GM23338 (cell line): ENCODE measurements at regions not wholly inside any gene's neighbourhood (a gene's known extent, or its start where the extent isn't known, plus 50 kb on each side); places are given as distances from the start of the nearest gene placed in this dataset.

Experiments used
- ATAC-seq: fragments of 200-7000 bp; cut with Tn5 transposase; 3 replicates; pipeline ENCODE4 v1.9.1; 2020
- DNase-seq: peaks from one replicate; pipeline ENCODE4 v3.0.0-alpha.2; 2015; ENCODE audit warnings: low spot score
- H2AFZ ChIP-seq: fragments of 200-600 bp; sonication (generic); 2 replicates; pipeline ENCODE4 v1.8.0; 2016; ENCODE audit warnings: antibody characterized with exemption, mild to moderate bottlenecking, moderate library complexity
- H3F3A ChIP-seq: fragments of 200-600 bp; sonication (generic); replicated peaks from 2 replicates; pipeline ENCODE4 v1.8.0; 2017; ENCODE audit warnings: antibody characterized with exemption, mixed run types, low read depth
- H3K27ac ChIP-seq: fragments of 200-600 bp; sonication (generic); 2 replicates; pipeline ENCODE4 v1.6.1; 2016; ENCODE audit warnings: low read depth
- H3K27me3 ChIP-seq: fragments of 200-600 bp; sonication (generic); 2 replicates; pipeline ENCODE4 v1.8.0; 2016; ENCODE audit warnings: mild to moderate bottlenecking, mixed run types, moderate library complexity; ENCODE audit not compliant: insufficient read depth
- H3K36me3 ChIP-seq: fragments of 200-600 bp; sonication (generic); 2 replicates; pipeline ENCODE4 v1.8.0; 2016; ENCODE audit warnings: mild to moderate bottlenecking; ENCODE audit not compliant: insufficient read depth
- H3K4me1 ChIP-seq: fragments of 200-600 bp; sonication (generic); 2 replicates; pipeline ENCODE4 v1.8.0; 2016; ENCODE audit warnings: mild to moderate bottlenecking, moderate library complexity; ENCODE audit not compliant: insufficient read depth
- H3K4me2 ChIP-seq: fragments of 200-600 bp; sonication (generic); 2 replicates; pipeline ENCODE4 v1.7.1; 2017; ENCODE audit warnings: mixed run types
- H3K4me3 ChIP-seq: fragments of 200-600 bp; sonication (generic); 2 replicates; pipeline ENCODE4 v1.6.1; 2016; ENCODE audit warnings: mixed run types
- H3K79me2 ChIP-seq: fragments of 200-600 bp; sonication (generic); replicated peaks from 2 replicates; pipeline ENCODE4 v1.8.0; 2017; ENCODE audit warnings: mild to moderate bottlenecking; ENCODE audit not compliant: insufficient read depth
- H3K9me2 ChIP-seq: fragments of 200-600 bp; sonication (generic); 2 replicates; pipeline ENCODE4 v1.8.0; 2017; ENCODE audit not compliant: insufficient read depth
- H4K20me1 ChIP-seq: fragments of 200-600 bp; sonication (generic); replicated peaks from 2 replicates; pipeline ENCODE4 v1.8.0; 2017; ENCODE audit warnings: mild to moderate bottlenecking; ENCODE audit not compliant: insufficient read depth
- H3K27ac Mint-ChIP-seq: 2 replicates; pipeline ENCODE4 v1.8.0; 2020; ENCODE audit warnings: inconsistent platforms, mild to moderate bottlenecking, moderate library complexity, mixed read lengths
- H3K27me3 Mint-ChIP-seq: 3 replicates; pipeline ENCODE4 v1.8.0; 2022; ENCODE audit warnings: low read depth, mild to moderate bottlenecking, moderate library complexity, mixed read lengths, inconsistent platforms; ENCODE audit not compliant: insufficient read depth, poor library complexity
- H3K36me3 Mint-ChIP-seq: 3 replicates; pipeline ENCODE4 v1.8.0; 2021; ENCODE audit warnings: low read depth, mild to moderate bottlenecking, inconsistent platforms, moderate library complexity, mixed read lengths
- H3K4me1 Mint-ChIP-seq: 3 replicates; pipeline ENCODE4 v1.8.0; 2020; ENCODE audit warnings: mild to moderate bottlenecking, inconsistent platforms, mixed read lengths
- H3K4me3 Mint-ChIP-seq: 3 replicates; pipeline ENCODE4 v1.8.0; 2021; ENCODE audit warnings: moderate library complexity, mild to moderate bottlenecking, inconsistent platforms, mixed read lengths
- H3K9me3 Mint-ChIP-seq: 3 replicates; pipeline ENCODE4 v1.8.0; 2020; ENCODE audit warnings: moderate library complexity, mild to moderate bottlenecking, inconsistent platforms, mixed read lengths
- CREB1 ChIP-seq: fragments of 250-450 bp; sonication (Bioruptor Pico); IDR thresholded peaks from 2 replicates; pipeline ENCODE4 v1.5.0; 2020; ENCODE audit warnings: low read depth, mild to moderate bottlenecking, moderate library complexity
- CTCF ChIP-seq, 2 experiments: fragments of 200-600 bp in 1 of 2; sonication (generic) in 1 of 2; conservative IDR thresholded peaks; 2 replicates each; pipeline versions ENCODE4 v1.5.1 to v1.6.1; 2016 to 2017; ENCODE audit warnings: antibody characterized with exemption in 2 of 2, low read depth in 2 of 2, mild to moderate bottlenecking in 2 of 2, moderate library complexity in 1 of 2
- ETS1 ChIP-seq: IDR thresholded peaks from 2 replicates; pipeline ENCODE4 v1.6.1; 2016; ENCODE audit warnings: antibody characterized with exemption
- EZH2 ChIP-seq: fragments of 200-600 bp; sonication (generic); IDR thresholded peaks from one replicate; pipeline ENCODE4 v1.8.0; 2017; ENCODE audit warnings: antibody characterized with exemption, mild to moderate bottlenecking, low read depth; ENCODE audit not compliant: unreplicated experiment
- EZH2phosphoT487 ChIP-seq: fragments of 200-600 bp; sonication (generic); IDR thresholded peaks from one replicate; pipeline ENCODE4 v1.8.1; 2018; ENCODE audit warnings: antibody characterized with exemption; ENCODE audit not compliant: unreplicated experiment
- JUNB ChIP-seq: IDR thresholded peaks from one replicate; pipeline ENCODE4 v1.6.1; 2016; ENCODE audit warnings: antibody characterized with exemption; ENCODE audit not compliant: unreplicated experiment
- POLR2AphosphoS5 ChIP-seq: IDR thresholded peaks from 2 replicates; pipeline ENCODE4 v1.6.1; 2016; ENCODE audit warnings: antibody characterized with exemption, low read depth
- STAT1 ChIP-seq: IDR thresholded peaks from one replicate; pipeline ENCODE4 v1.6.1; 2016; ENCODE audit warnings: antibody characterized with exemption; ENCODE audit not compliant: unreplicated experiment
- ZNF114 ChIP-seq: fragments of 250-450 bp; sonication (Bioruptor Pico); IDR thresholded peaks from 2 replicates; pipeline ENCODE4 v1.5.0; 2020; ENCODE audit warnings: mild to moderate bottlenecking, moderate library complexity
- ZNF331 ChIP-seq: fragments of 250-450 bp; sonication (Bioruptor Pico); IDR thresholded peaks from 2 replicates; pipeline ENCODE4 v1.5.0; 2020; ENCODE audit warnings: low read depth, mild to moderate bottlenecking, moderate library complexity

GRCh38 chr2:58715344-58715743, 474.2 kb upstream of the FANCL start:
- no peaks in the 10 kb centered on the region for H3K27me3 Mint-ChIP-seq
- H3K27me3 ChIP-seq, result no peaks in the 10 kb centered on the region

GRCh38 chr2:58714238-58714637, 473.1 kb upstream of the FANCL start:
- Histone ChIP-seq H4K20me1 (no peaks in the 10 kb centered on the region), H3K4me2 (no peak overlapping the region), H3K36me3 (no peaks in the 10 kb centered on the region), H3K27me3 (no peaks in the 10 kb centered on the region), H3F3A (no peaks in the 10 kb centered on the region), H3K9me2 (no peaks in the 10 kb centered on the region), H3K27ac (no peak overlapping the region), H3K4me3 (no peak overlapping the region), H3K4me1 (no peaks in the 10 kb centered on the region), H2AFZ (no peak overlapping the region), H3K79me2 (no peaks in the 10 kb centered on the region)
- no peak for TF ChIP-seq ETS1
- no peak for ATAC-seq
- Mint-ChIP-seq H3K36me3 (no peaks in the 10 kb centered on the region), H3K4me3 (no peak overlapping the region), H3K4me1 (peaks cover 6% of the 10 kb centered on the region), H3K9me3 (no peaks in the 10 kb centered on the region), H3K27ac (no peak overlapping the region), H3K27me3 (no peaks in the 10 kb centered on the region)
- no peak for DNase-seq

More at GRCh38 chr2:58715344-58715743, 474.2 kb upstream of the FANCL start:
- no peaks in the 10 kb centered on the region for H3K79me2 ChIP-seq
- ATAC-seq, result no peak
- DNase-seq, result no peak
- no peaks in the 10 kb centered on the region for H3K9me2 ChIP-seq
- H3K4me3 Mint-ChIP-seq, result no peak overlapping the region
- no peak overlapping the region for H3K27ac ChIP-seq
- H3K4me2 ChIP-seq, result no peak overlapping the region
- H3K4me1 Mint-ChIP-seq, result peaks cover 7% of the 10 kb centered on the region
- no peak overlapping the region for H3K27ac Mint-ChIP-seq
- H3K4me1 ChIP-seq, result peaks cover 7% of the 10 kb centered on the region
- H2AFZ ChIP-seq, result no peak overlapping the region
- no peaks in the 10 kb centered on the region for H3K9me3 Mint-ChIP-seq
- no peaks in the 10 kb centered on the region for H3K36me3 Mint-ChIP-seq
- no peak overlapping the region for H3K4me3 ChIP-seq
- TF ChIP-seq ETS1, result no peak
- TF ChIP-seq CREB1 (CRISPR knock-in tag), result no peak
- TF ChIP-seq EZH2phosphoT487, result no peak
- TF ChIP-seq EZH2, result no peak
- no peak for TF ChIP-seq ZNF331
- TF ChIP-seq ZNF114, result no peak
- no peak for TF ChIP-seq JUNB
- TF ChIP-seq CTCF (conservative IDR thresholded peaks at IDR 0.05; ENCODE audit: low read depth in 2 of 2), result no peak
- TF ChIP-seq STAT1, result no peak
- TF ChIP-seq POLR2AphosphoS5, result no peak
- no peaks in the 10 kb centered on the region for H4K20me1 ChIP-seq
- H3F3A ChIP-seq, result no peaks in the 10 kb centered on the region
- no peaks in the 10 kb centered on the region for H3K36me3 ChIP-seq
